Astrocyte of the cerebellum (primary cell): ENCODE measurements at regions not wholly inside any gene's neighbourhood (a gene's known extent, or its start where the extent isn't known, plus 50 kb on each side); places are given as distances from the start of the nearest gene placed in this dataset.

ENCODE experiments used
- DNase-seq: peaks from one replicate; pipeline ENCODE4 v3.0.0-alpha.2; 2011; ENCODE audit warnings: low read depth
- H3K4me3 ChIP-seq: 2 replicates; pipeline ENCODE4 v1.5.1; 2011; ENCODE audit warnings: mild to moderate bottlenecking, low read depth, low read length, moderate library complexity
- in situ Hi-C: cut with HindIII; loops from 2 replicates; pipeline ENCODE4 v1.10.0; 2017; ENCODE audit warnings: low sequenced_read_pairs
- TF ChIP-seq, protein P1 (sequence below): IDR thresholded peaks from 2 replicates; pipeline ENCODE4 v1.5.1; 2012; ENCODE audit warnings: low read length, low read depth, moderate library complexity, mild to moderate bottlenecking; ENCODE audit errors: missing control alignments

DNA sequence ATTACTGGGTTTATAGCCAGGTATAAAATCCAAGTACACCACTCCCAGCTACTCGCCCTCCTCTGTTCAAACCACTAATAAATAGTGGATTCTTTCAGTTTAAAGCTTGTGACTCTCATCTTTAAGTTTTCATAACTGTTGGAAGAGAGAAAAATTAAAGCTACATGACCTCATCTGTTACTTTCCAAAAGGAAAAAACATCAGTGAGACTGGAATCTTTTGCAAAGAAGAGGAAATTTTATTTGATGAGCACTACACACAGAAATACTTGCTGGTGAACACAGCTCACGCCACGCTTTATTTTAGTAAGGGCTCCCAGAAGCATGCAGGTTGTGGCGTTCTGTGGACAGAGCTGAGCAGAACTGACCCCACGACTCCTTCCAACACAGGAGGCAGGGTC, 527.0 kb upstream of the MGMT start:
- no peak for DNase-seq
- H3K4me3 ChIP-seq, result no peak overlapping the region
- TF ChIP-seq, protein P1, sequence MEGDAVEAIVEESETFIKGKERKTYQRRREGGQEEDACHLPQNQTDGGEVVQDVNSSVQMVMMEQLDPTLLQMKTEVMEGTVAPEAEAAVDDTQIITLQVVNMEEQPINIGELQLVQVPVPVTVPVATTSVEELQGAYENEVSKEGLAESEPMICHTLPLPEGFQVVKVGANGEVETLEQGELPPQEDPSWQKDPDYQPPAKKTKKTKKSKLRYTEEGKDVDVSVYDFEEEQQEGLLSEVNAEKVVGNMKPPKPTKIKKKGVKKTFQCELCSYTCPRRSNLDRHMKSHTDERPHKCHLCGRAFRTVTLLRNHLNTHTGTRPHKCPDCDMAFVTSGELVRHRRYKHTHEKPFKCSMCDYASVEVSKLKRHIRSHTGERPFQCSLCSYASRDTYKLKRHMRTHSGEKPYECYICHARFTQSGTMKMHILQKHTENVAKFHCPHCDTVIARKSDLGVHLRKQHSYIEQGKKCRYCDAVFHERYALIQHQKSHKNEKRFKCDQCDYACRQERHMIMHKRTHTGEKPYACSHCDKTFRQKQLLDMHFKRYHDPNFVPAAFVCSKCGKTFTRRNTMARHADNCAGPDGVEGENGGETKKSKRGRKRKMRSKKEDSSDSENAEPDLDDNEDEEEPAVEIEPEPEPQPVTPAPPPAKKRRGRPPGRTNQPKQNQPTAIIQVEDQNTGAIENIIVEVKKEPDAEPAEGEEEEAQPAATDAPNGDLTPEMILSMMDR, result no peak
- in situ Hi-C loops, result no loop called here

DNA sequence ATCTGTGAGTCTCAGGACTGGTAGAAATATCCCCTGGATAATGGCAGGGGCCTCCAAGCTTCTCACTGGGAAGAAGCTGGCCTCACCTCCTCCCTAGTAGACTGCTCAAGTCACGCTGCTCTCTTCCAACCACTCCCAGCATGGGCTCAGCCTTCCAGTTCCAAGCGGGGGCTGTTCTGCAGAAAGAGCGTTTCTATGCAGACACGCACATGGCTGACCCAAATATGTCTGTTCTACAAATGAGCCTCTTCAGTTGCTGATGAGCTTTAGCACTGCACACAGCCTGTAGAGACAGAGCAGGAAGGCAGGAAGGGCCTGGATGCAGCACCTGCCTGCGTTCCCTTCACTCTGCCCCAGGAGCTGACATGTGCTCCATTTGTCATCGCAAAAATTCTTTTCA, 523.9 kb upstream of the MGMT start:
- TF ChIP-seq, protein P1, result no peak
- in situ Hi-C loops, result no loop called here
- H3K4me3 ChIP-seq, result no peak overlapping the region
- DNase-seq, result no peak

DNA sequence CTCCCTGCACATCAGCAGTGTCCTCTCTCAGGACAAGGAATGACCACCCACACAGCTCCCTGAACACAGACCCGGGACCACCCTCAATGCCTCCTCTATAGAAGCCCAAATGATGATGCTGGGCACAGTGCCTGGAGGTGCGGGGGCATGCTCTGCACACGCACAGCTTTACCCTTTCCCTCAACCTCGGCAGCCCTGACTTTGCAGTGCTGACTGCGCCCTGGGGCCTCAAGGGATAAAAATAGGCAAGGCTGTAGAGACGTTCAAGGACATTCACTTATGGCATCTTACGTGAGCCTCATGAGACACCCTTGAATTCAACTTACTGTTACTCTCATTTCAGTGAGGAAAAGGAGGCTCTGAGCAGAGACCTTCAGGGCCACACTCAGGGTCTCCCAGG, 521.6 kb upstream of the MGMT start:
- TF ChIP-seq, protein P1, result no peak
- in situ Hi-C loops, result no loop called here
- DNase-seq, result no peak
- H3K4me3 ChIP-seq, result no peak overlapping the region

DNA sequence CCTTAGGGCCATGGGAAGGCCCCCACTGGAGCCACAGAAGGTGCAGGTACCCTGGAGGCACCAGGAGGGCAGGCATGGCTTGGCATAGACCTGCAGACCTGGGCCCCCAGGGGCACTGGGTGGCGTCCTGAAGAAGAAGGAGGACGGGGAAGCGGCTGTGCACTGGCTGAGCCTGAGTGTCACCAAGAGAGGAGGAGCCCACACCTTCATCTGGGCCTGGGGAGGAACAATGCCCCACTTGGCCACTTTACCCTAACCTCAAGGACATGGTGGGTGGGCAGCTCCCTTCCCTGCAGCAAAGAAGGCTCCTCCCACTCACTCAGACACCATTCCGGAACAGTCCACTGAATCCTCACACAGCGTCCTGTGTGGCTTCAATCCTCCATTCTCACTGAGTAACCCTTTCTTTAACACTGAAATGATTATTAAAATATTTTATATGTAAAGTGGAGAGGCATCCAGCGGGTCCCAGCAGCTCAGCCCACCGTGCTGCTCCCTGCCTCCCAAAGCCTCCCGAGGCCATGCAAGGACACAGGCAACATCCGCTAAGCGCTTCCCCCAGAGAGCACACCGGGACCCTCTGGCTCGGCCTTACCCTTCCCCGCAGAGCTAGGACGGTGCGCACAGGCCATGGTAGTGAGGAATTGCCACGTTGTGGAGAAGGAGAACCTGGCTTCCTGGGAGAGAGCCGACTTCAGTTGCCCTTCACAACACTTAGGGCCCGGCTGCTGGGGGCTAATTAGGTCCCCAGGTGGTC, 516.7 kb upstream of the MGMT start:
- TF ChIP-seq, protein P1, result no peak
- no peak for DNase-seq
- in situ Hi-C loops, result no loop called here
- H3K4me3 ChIP-seq, result no peak overlapping the region

DNA sequence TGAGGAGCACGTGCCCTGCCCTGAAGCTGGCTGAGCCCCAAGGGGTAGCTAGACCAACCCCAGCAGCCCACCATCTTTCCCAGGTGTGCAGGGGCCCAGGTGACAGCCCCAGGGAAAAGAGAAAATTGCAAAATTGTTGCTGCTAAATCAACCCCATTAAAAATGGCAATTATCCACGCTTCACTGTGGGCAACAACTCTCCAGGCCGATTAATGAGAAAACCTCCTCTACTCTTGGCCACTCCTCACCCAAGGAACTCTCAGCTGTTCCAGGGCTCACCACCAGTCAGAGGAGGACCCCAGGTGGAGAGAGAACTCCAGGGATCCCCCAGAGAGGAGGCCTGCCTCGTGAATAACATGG, 516.1 kb upstream of the MGMT start:
- no peak for DNase-seq
- H3K4me3 ChIP-seq, result no peak overlapping the region
- TF ChIP-seq, protein P1, result no peak
- in situ Hi-C loops, result no loop called here

DNA sequence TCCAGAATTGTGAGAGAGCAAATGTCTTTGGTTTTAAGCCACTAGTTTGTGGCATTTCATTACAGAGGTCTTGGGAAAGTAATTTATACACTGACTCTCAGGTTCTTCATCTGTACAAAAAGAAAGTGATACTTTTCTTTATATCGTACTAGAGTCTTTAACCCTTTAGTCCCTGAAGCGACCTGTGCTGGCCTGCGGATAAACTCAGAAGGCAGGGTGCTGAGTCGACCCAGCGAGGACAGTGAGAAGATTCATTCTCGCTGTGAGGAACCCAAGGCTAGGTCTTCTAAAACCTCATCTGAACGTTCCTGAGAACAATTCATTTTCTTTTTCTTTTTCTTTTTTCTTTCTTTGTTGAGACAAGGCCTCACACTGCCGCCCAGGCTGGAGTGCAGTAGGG, 514.2 kb upstream of the MGMT start:
- TF ChIP-seq, protein P1, result no peak
- no peak for DNase-seq
- in situ Hi-C loops, result no loop called here
- H3K4me3 ChIP-seq, result no peak overlapping the region

DNA sequence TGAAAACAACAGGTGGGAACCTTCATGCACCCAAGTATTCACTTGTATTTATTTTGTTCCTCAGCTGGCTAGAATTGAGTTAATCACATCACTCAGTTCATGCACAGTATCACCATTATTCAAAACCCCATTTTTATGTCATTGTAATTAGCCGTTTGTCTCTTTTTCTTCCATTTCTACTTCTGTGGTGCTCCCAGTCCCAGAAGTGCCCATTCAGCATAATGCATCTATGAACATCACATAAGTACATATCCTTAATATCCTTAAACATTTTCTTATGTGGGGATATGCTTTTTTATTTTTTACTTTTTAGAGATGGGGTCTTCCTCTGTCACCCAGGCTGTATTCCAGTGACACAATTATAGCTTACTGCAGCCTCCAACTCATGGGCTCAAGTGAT, 510.9 kb upstream of the MGMT start:
- no peak for DNase-seq
- no peak overlapping the region for H3K4me3 ChIP-seq
- in situ Hi-C loops, result no loop called here
- TF ChIP-seq, protein P1, result no peak
